PFSK-1 (cell line): ENCODE measurements at regions not wholly inside any gene's neighbourhood (a gene's known extent, or its start where the extent isn't known, plus 50 kb on each side); places are given as distances from the start of the nearest gene placed in this dataset.

Source experiments
- FOXP2 ChIP-seq: optimal IDR thresholded peaks from 2 replicates; pipeline ENCODE3; 2011; ENCODE audit warnings: borderline replicate concordance, control low read depth, inconsistent platforms; ENCODE audit not compliant: insufficient read depth; ENCODE audit errors: extremely low read length, extremely low read depth
- POLR2AphosphoS5 ChIP-seq: IDR thresholded peaks from 2 replicates; pipeline ENCODE4 v1.6.1; 2012; ENCODE audit warnings: low read depth, mild to moderate bottlenecking, control low read depth, low read length, moderate library complexity
- REST ChIP-seq, 2 experiments: IDR thresholded peaks; 2 replicates each; pipeline versions ENCODE4 v1.6.1 to v1.8.0; 2011 to 2012; ENCODE audit warnings: low read depth in 2 of 2, low read length in 2 of 2, control low read depth in 1 of 2, inconsistent platforms in 1 of 2, mild to moderate bottlenecking in 1 of 2, moderate library complexity in 1 of 2; ENCODE audit not compliant: insufficient read depth in 1 of 2
- SIN3A ChIP-seq: IDR thresholded peaks from 2 replicates; pipeline ENCODE4 v1.6.1; 2012; ENCODE audit warnings: mild to moderate bottlenecking, low read length, moderate library complexity, borderline replicate concordance; ENCODE audit not compliant: insufficient read depth
- TAF1 ChIP-seq: IDR thresholded peaks from 2 replicates; pipeline ENCODE4 v1.6.1; 2012; ENCODE audit warnings: low read length, control low read depth, borderline replicate concordance; ENCODE audit not compliant: insufficient read depth

GRCh38 chr6:16061818-16062217 lies 67.1 kb upstream of the MYLIP start:
- no peak for TF ChIP-seq SIN3A
- no peak for TF ChIP-seq FOXP2
- TF ChIP-seq REST (IDR thresholded peaks at IDR 0.05; ENCODE audit: insufficient read depth in 1 of 2, low read depth in 2 of 2, low read length in 2 of 2): no peak
- TF ChIP-seq TAF1: no peak
- TF ChIP-seq POLR2AphosphoS5: no peak

- TF ChIP-seq POLR2AphosphoS5: no peak
- TF ChIP-seq FOXP2: no peak
- TF ChIP-seq REST (IDR thresholded peaks at IDR 0.05; ENCODE audit: insufficient read depth in 1 of 2, low read depth in 2 of 2, low read length in 2 of 2): no peak
- TF ChIP-seq SIN3A: no peak
- no peak for TF ChIP-seq TAF1
These were observed 68.8 kb upstream of the MYLIP start for GRCh38 chr6:16060039-16060438.

GRCh38 chr6:16059496-16059895 lies 69.4 kb upstream of the MYLIP start:
- no peak for TF ChIP-seq FOXP2
- TF ChIP-seq SIN3A: no peak
- TF ChIP-seq POLR2AphosphoS5: no peak
- TF ChIP-seq TAF1: no peak
- TF ChIP-seq REST (IDR thresholded peaks at IDR 0.05; ENCODE audit: insufficient read depth in 1 of 2, low read depth in 2 of 2, low read length in 2 of 2): no peak

GRCh38 chr6:16058929-16059345 lies 69.9 kb upstream of the MYLIP start:
- TF ChIP-seq FOXP2: no peak
- no peak for TF ChIP-seq SIN3A
- TF ChIP-seq POLR2AphosphoS5: no peak
- TF ChIP-seq REST (IDR thresholded peaks at IDR 0.05; ENCODE audit: insufficient read depth in 1 of 2, low read depth in 2 of 2, low read length in 2 of 2): no peak
- TF ChIP-seq TAF1: no peak

- TF ChIP-seq TAF1 (no peak), REST (IDR thresholded peaks at IDR 0.05; ENCODE audit: insufficient read depth in 1 of 2, low read depth in 2 of 2, low read length in 2 of 2) (no peak)
These were observed 70.5 kb upstream of the MYLIP start for GRCh38 chr6:16058201-16058928.
